ENCODE measurements at regions not wholly inside any gene's neighbourhood (a gene's known extent, or its start where the extent isn't known, plus 50 kb on each side); places are given as distances from the start of the nearest gene placed in this dataset.

DNA sequence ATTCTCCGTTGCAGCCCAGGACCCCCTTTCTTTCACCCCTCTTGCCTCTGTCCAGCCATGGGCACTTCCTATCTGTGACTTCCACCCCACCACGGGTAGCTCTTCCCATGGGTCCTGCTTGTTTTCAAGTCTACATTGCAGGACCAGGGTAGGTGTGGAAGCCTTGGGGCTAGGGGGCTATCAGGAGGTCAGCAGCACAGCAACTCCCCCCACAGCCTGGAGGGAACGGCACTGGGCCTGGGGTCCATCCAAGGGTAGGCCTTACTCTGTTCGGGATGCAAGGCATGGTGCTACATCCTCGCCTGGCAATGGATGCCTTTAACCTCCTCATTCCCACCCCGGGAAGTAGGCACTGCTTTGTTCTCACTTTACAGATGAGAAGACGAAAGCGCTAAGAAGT, 109.3 kb downstream of the IRX5 start:
- Histone ChIP-seq H3K4me3 (replicated peaks in 1 of 3) (no peak overlapping the region), H3K4me1 (no peaks in the 10 kb centered on the region), H3K9me3 (no peaks in the 10 kb centered on the region), H3K27me3 (no peaks in the 10 kb centered on the region), H3K27ac (no peak overlapping the region), H3K36me3 (no peaks in the 10 kb centered on the region)
- intact Hi-C loops (cut with DNase I) = no loop called here
- DNase-seq = no peak
- TF ChIP-seq, protein P1, sequence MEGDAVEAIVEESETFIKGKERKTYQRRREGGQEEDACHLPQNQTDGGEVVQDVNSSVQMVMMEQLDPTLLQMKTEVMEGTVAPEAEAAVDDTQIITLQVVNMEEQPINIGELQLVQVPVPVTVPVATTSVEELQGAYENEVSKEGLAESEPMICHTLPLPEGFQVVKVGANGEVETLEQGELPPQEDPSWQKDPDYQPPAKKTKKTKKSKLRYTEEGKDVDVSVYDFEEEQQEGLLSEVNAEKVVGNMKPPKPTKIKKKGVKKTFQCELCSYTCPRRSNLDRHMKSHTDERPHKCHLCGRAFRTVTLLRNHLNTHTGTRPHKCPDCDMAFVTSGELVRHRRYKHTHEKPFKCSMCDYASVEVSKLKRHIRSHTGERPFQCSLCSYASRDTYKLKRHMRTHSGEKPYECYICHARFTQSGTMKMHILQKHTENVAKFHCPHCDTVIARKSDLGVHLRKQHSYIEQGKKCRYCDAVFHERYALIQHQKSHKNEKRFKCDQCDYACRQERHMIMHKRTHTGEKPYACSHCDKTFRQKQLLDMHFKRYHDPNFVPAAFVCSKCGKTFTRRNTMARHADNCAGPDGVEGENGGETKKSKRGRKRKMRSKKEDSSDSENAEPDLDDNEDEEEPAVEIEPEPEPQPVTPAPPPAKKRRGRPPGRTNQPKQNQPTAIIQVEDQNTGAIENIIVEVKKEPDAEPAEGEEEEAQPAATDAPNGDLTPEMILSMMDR (IDR thresholded peaks at IDR 0.05) = no peak
- TF ChIP-seq POLR2A (IDR thresholded peaks at IDR 0.05) = no peak
- WGBS, 2 donors = 74 to 85% methylated on average over 8 of the region's 8 CpGs

DNA sequence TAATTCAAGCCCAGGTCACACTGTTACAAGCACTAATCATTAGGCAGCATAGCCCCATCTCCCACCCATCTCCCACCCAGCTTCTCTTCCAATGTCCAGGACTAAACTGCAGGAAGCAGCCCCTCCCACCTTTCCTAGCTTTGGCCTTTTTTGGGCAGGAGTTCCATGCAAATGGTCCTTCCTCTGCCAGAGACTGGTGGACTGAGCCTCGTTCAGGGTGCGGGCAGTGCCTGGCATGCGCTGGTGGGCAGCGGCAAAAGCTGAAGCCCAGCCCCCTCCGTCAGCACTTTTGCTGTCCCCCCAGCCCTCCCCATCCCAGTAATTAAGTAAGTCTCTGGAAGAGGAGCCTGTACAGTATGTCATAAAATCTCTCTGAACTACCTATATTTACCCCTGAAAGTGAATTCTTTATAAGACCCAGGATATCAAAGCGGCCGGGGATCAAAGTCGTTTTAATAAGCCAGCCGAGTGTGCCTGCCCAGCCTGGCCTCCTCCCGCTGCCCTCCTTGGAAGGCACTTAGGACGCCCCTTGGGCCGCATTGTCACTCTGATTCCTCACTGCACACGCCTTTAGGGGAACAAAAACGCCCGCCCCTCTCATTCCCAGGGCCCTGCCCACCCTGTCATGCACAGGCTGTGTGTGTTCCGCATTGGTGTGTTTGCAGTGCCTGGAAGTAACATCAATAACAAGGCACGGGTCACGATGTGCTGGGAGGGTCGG, 109.9 kb downstream of the IRX5 start:
- Histone ChIP-seq H3K9me3 (no peaks in the 10 kb centered on the region), H3K4me3 (replicated peaks in 1 of 3) (no peak overlapping the region), H3K27me3 (no peaks in the 10 kb centered on the region), H3K36me3 (no peaks in the 10 kb centered on the region), H3K27ac (no peak overlapping the region), H3K4me1 (no peaks in the 10 kb centered on the region)
- no peak for TF ChIP-seq POLR2A (IDR thresholded peaks at IDR 0.05)
- TF ChIP-seq, protein P1 (IDR thresholded peaks at IDR 0.05) = no peak
- WGBS, 2 donors = 73 to 75% methylated on average over 18 to 19 of the region's 19 CpGs
- DNase-seq = no peak
- intact Hi-C loops (cut with DNase I) = no loop called here

DNA sequence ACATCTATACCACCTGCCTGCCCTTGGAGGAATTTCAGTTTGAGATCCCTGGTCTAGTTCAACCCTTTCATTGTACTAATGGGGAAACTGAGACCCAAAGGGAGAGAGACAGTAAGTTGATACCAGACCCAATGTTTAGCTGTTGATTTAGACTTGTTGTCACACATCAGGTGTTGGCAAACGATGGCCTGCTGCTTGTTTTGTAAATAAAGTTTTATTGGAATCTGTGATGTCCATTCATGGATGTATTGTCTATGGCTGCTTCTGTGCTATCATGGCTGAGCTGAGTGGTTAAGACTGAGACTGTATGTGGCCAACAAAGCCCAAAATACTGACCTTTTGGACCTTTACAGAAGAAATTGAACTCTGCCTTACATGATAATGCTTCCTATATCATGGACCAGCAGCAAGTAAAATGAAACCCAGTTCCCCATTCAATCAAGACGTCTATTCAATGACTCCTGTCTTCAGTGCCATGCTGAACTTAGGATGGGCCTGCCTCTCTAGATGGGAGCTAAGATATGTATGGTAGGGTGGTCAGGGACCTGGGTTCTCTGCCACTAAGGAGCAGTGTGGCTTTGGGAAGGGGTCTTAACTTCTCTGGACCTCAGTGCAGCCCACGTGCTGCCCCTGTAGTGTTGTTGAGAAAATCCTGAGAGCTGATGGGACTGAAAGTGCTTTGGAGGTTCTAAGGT, 111.0 kb downstream of the IRX5 start:
- H3K9me3 ChIP-seq = no peaks in the 10 kb centered on the region
- DNase-seq = no peak
- H3K4me1 ChIP-seq = no peaks in the 10 kb centered on the region
- no peaks in the 10 kb centered on the region for H3K36me3 ChIP-seq
- intact Hi-C loops (cut with DNase I) = no loop called here
- no peak overlapping the region for H3K27ac ChIP-seq
- H3K27me3 ChIP-seq = no peaks in the 10 kb centered on the region
- TF ChIP-seq POLR2A (IDR thresholded peaks at IDR 0.05) = no peak
- TF ChIP-seq, protein P1 (IDR thresholded peaks at IDR 0.05) = no peak
- H3K4me3 ChIP-seq (replicated peaks in 1 of 3) = no peak overlapping the region
- 78 to 81% methylated on average over 3 of the region's 3 CpGs for WGBS, 2 donors

DNA sequence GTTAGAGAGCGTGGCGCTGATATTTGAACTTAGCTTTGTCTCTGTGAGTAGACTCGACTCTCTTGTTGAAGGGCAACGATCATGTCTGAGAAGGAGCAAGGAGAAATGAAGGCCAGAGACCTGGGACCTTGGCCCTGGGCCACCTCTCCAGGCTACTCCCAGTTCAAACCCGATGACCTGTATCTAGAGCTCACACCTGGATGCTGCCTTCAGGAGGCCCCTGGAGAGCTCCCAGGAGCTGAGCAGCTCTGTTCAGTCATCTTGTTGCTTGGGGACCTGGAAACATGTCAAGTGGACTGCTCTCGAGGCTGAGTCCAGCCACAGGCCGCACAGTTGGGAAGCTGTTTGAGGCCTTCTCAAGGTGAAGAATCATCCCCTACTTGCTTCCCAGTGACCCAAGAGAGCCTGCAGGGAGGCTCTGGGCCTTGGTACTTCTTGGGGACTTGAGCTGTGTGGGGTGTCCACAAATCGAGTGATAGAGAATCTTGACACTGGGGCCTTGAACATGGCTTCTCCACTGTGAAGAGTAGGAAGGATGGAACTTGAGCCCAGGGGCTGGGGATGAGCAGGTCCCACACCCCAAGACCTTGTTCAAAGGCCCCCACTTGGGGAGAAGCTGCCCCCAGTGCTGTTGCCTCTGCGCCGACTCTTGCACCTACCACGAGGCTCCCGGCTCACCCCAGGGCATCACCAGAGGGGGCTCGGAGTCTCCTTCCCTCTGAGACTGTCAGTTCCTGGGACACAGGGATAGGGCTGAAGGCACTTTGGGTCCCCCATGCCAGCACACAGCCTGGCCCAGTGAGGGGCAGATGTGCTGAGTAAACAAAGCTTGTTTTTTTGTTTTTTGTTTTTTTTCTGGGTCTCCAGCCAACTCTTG, 112.1 kb downstream of the IRX5 start:
- no peaks in the 10 kb centered on the region for H3K4me1 ChIP-seq
- H3K9me3 ChIP-seq = no peaks in the 10 kb centered on the region
- no peaks in the 10 kb centered on the region for H3K36me3 ChIP-seq
- H3K27ac ChIP-seq = no peak overlapping the region
- no peaks in the 10 kb centered on the region for H3K27me3 ChIP-seq
- 90% methylated on average over 11 of the region's 13 CpGs for WGBS, 2 donors
- no peak for DNase-seq
- H3K4me3 ChIP-seq (replicated peaks in 1 of 3) = no peak overlapping the region
- intact Hi-C loops (cut with DNase I) = no loop called here
- TF ChIP-seq, protein P1 (IDR thresholded peaks at IDR 0.05) = no peak
- no peak for TF ChIP-seq POLR2A (IDR thresholded peaks at IDR 0.05)
